ENCODE measurements at regions not wholly inside any gene's neighbourhood (a gene's known extent, or its start where the extent isn't known, plus 50 kb on each side); places are given as distances from the start of the nearest gene placed in this dataset.

- Histone ChIP-seq H2AFZ (ENCODE audit: low read length) (no peak overlapping the region), H3K4me1 (replicated peaks in 1 of 4; ENCODE audit: control insufficient read depth in 3 of 4, insufficient read depth in 4 of 4, low read length in 3 of 4) (no peaks in the 10 kb centered on the region; a peak in 1 of 7 replicates), H4K8ac (ENCODE audit: extremely low read depth, insufficient read depth, low read length) (no peak overlapping the region), H2BK20ac (ENCODE audit: low read length) (no peak overlapping the region), H3K9ac (replicated peaks in 1 of 4; ENCODE audit: extremely low read depth in 1 of 4, low read depth in 3 of 4, low read length in 3 of 4) (no peak overlapping the region), H3K27me3 (replicated peaks in 1 of 4; ENCODE audit: control insufficient read depth in 3 of 4, extremely low read depth in 1 of 4, insufficient read depth in 3 of 4, low read length in 3 of 4) (no peaks in the 10 kb centered on the region), H2BK15ac (ENCODE audit: low read length) (no peak overlapping the region), H4K5ac (ENCODE audit: insufficient read length, low read depth, low read length) (no peak overlapping the region), H3K56ac (replicated peaks; ENCODE audit: insufficient read length, low read depth, low read length) (no peak overlapping the region), H3K4ac (replicated peaks; ENCODE audit: insufficient read length, low read depth, low read length) (no peak overlapping the region), H3K79me2 (ENCODE audit: control insufficient read depth in 1 of 2, insufficient read depth in 2 of 2, low read length in 2 of 2) (no peaks in the 10 kb centered on the region), H3K36me3 (ENCODE audit: control insufficient read depth in 2 of 4, insufficient read depth in 4 of 4, low read length in 3 of 4) (no peaks in the 10 kb centered on the region), H4K20me1 (replicated peaks in 1 of 2; ENCODE audit: control insufficient read depth in 1 of 2, insufficient read depth in 2 of 2, low read length in 2 of 2) (no peaks in the 10 kb centered on the region), H2BK5ac (ENCODE audit: low read depth, low read length) (no peak overlapping the region), H3K23me2 (ENCODE audit: low read depth, low read length) (no peaks in the 10 kb centered on the region), H3K9me3 (ENCODE audit: insufficient read depth in 2 of 2, low read depth in 1 of 2, low read length in 1 of 2) (no peaks in the 10 kb centered on the region), H3K4me3 (ENCODE audit: extremely low read depth in 1 of 4, insufficient read depth in 2 of 4, low read depth in 3 of 4, low read length in 4 of 4) (no peak overlapping the region), H3K14ac (ENCODE audit: insufficient read length) (no peak overlapping the region), H3K27ac (ENCODE audit: low read depth, low read length) (no peak overlapping the region), H2BK12ac (ENCODE audit: low read depth, low read length) (no peak overlapping the region), H2BK120ac (replicated peaks; ENCODE audit: low read depth, low read length) (no peak overlapping the region), H3K18ac (ENCODE audit: extremely low read depth, low read length) (no peak overlapping the region), H3K4me2 (ENCODE audit: insufficient read depth in 1 of 2, low read depth in 2 of 2, low read length in 2 of 2) (no peak overlapping the region), H3K23ac (ENCODE audit: insufficient read length) (no peak overlapping the region), H2AK5ac (ENCODE audit: low read depth, low read length) (no peak overlapping the region), H3K79me1 (ENCODE audit: low read depth, low read length) (no peaks in the 10 kb centered on the region), H4K91ac (replicated peaks; ENCODE audit: insufficient read length, low read length) (no peak overlapping the region)
- FAIRE-seq (no peak), DNase-seq (ENCODE audit: low read depth in 1 of 2, low spot score in 2 of 2) (no peak)
- ChIA-PET CTCF (ENCODE audit: partially characterized antibody) (interaction anchor here (1.4 kb wide), 1 partner anchor 28 kb away, joined by 3 read pairs; no protein-coding TSS in a partner anchor), POLR2A (ENCODE audit: partially characterized antibody) (no interaction called here)
- TF ChIP-seq HDAC6 (IDR thresholded peaks at IDR 0.05; ENCODE audit: low read depth, low read length) = no peak
- TF ChIP-seq SUZ12 (IDR thresholded peaks at IDR 0.05; ENCODE audit: low read length) = no peak
- WGBS, 2 experiments (ENCODE audit: extremely low coverage in 1 of 2, insufficient coverage in 1 of 2, insufficient read length in 1 of 2, insufficient replicate concordance in 2 of 2, low coverage in 1 of 2, low lambda C conversion rate in 2 of 2, missing lambda C conversion rate in 1 of 2) = 97% methylated on average over 11 of the region's 11 CpGs; no CpG with 5 or more reads in 1 of the 2 experiments
Observed at GRCh38 chr9:7597716-7598115, 201.9 kb downstream of the DMAC1 start.

All from H1 (cell line).